ENCODE measurements at regions not wholly inside any gene's neighbourhood (a gene's known extent, or its start where the extent isn't known, plus 50 kb on each side); places are given as distances from the start of the nearest gene placed in this dataset.

GRCh38 chr4:79516114-79516513, 108.1 kb upstream of the GK2 start:
- in situ Hi-C loops (cut with HindIII; ENCODE audit: low pct_ligation_motif_present, low pct_unique_long_range_greater_than_20kb, low sequenced_read_pairs) = no loop called here
- DNase-seq = no peak

- DNase-seq = no peak
These were observed 106.7 kb upstream of the GK2 start for GRCh38 chr4:79514621-79515329.

GRCh38 chr4:79513576-79513975, 105.5 kb upstream of the GK2 start:
- no peak for DNase-seq
- in situ Hi-C loops (cut with HindIII; ENCODE audit: low pct_ligation_motif_present, low pct_unique_long_range_greater_than_20kb, low sequenced_read_pairs) = no loop called here

More at GRCh38 chr4:79514621-79515329, 106.7 kb upstream of the GK2 start:
- in situ Hi-C loops (cut with HindIII; ENCODE audit: low pct_ligation_motif_present, low pct_unique_long_range_greater_than_20kb, low sequenced_read_pairs) = no loop called here

GRCh38 chr4:79512363-79512762, 104.3 kb upstream of the GK2 start:
- no peak for DNase-seq

GRCh38 chr4:79502081-79502480, 94.1 kb upstream of the GK2 start:
- DNase-seq = no peak
- in situ Hi-C loops (cut with HindIII; ENCODE audit: low pct_ligation_motif_present, low pct_unique_long_range_greater_than_20kb, low sequenced_read_pairs) = no loop called here

More at GRCh38 chr4:79512363-79512762, 104.3 kb upstream of the GK2 start:
- in situ Hi-C loops (cut with HindIII; ENCODE audit: low pct_ligation_motif_present, low pct_unique_long_range_greater_than_20kb, low sequenced_read_pairs) = no loop called here

- in situ Hi-C loops (cut with HindIII; ENCODE audit: low pct_ligation_motif_present, low pct_unique_long_range_greater_than_20kb, low sequenced_read_pairs) = no loop called here
- DNase-seq = no peak
These were observed 90.3 kb upstream of the GK2 start for GRCh38 chr4:79498282-79498681.

GRCh38 chr4:79497001-79497400, 89.0 kb upstream of the GK2 start:
- DNase-seq = no peak
- in situ Hi-C loops (cut with HindIII; ENCODE audit: low pct_ligation_motif_present, low pct_unique_long_range_greater_than_20kb, low sequenced_read_pairs) = no loop called here

- DNase-seq = no peak
- in situ Hi-C loops (cut with HindIII; ENCODE audit: low pct_ligation_motif_present, low pct_unique_long_range_greater_than_20kb, low sequenced_read_pairs) = no loop called here
These were observed 87.4 kb upstream of the GK2 start for GRCh38 chr4:79495447-79495846.

GRCh38 chr4:79492148-79492547, 84.1 kb upstream of the GK2 start:
- DNase-seq = no peak
- in situ Hi-C loops (cut with HindIII; ENCODE audit: low pct_ligation_motif_present, low pct_unique_long_range_greater_than_20kb, low sequenced_read_pairs) = no loop called here

GRCh38 chr4:79489506-79489905, 81.5 kb upstream of the GK2 start:
- in situ Hi-C loops (cut with HindIII; ENCODE audit: low pct_ligation_motif_present, low pct_unique_long_range_greater_than_20kb, low sequenced_read_pairs) = no loop called here
- no peak for DNase-seq

- no peak for DNase-seq
- in situ Hi-C loops (cut with HindIII; ENCODE audit: low pct_ligation_motif_present, low pct_unique_long_range_greater_than_20kb, low sequenced_read_pairs) = no loop called here
These were observed 68.2 kb upstream of the GK2 start for GRCh38 chr4:79476196-79476595.

- in situ Hi-C loops (cut with HindIII; ENCODE audit: low pct_ligation_motif_present, low pct_unique_long_range_greater_than_20kb, low sequenced_read_pairs) = no loop called here
- no peak for DNase-seq
These were observed 65.4 kb upstream of the GK2 start for GRCh38 chr4:79473439-79473724.

- in situ Hi-C loops (cut with HindIII; ENCODE audit: low pct_ligation_motif_present, low pct_unique_long_range_greater_than_20kb, low sequenced_read_pairs) = no loop called here
- no peak for DNase-seq
These were observed 64.8 kb upstream of the GK2 start for GRCh38 chr4:79472693-79473438.

GRCh38 chr4:79472036-79472435, 64.0 kb upstream of the GK2 start:
- in situ Hi-C loops (cut with HindIII; ENCODE audit: low pct_ligation_motif_present, low pct_unique_long_range_greater_than_20kb, low sequenced_read_pairs) = no loop called here
- no peak for DNase-seq

GRCh38 chr4:79471309-79471708, 63.3 kb upstream of the GK2 start:
- no peak for DNase-seq
- in situ Hi-C loops (cut with HindIII; ENCODE audit: low pct_ligation_motif_present, low pct_unique_long_range_greater_than_20kb, low sequenced_read_pairs) = no loop called here

- DNase-seq = no peak
- in situ Hi-C loops (cut with HindIII; ENCODE audit: low pct_ligation_motif_present, low pct_unique_long_range_greater_than_20kb, low sequenced_read_pairs) = no loop called here
These were observed 59.4 kb upstream of the GK2 start for GRCh38 chr4:79467246-79467932.

GRCh38 chr4:79466621-79467020, 58.6 kb upstream of the GK2 start:
- in situ Hi-C loops (cut with HindIII; ENCODE audit: low pct_ligation_motif_present, low pct_unique_long_range_greater_than_20kb, low sequenced_read_pairs) = no loop called here
- DNase-seq = no peak

Data from ACHN (cell line).